CD8-positive, alpha-beta memory T cell (primary cell): ENCODE measurements at regions not wholly inside any gene's neighbourhood (a gene's known extent, or its start where the extent isn't known, plus 50 kb on each side); places are given as distances from the start of the nearest gene placed in this dataset.

Source experiments
- CTCF ChIA-PET: fragments of 350-600 bp; sonication (Branson Sonifier 250); formaldehyde crosslinking; loops from one replicate; lab custom pipeline; 2021; ENCODE audit warnings: antibody characterized with exemption; lab: Charles Lee
- POLR2A ChIA-PET: fragments of 350-600 bp; sonication (Branson Sonifier 250); formaldehyde crosslinking; loops from one replicate; lab custom pipeline; 2021; ENCODE audit warnings: antibody characterized with exemption; lab: Charles Lee
- DNase-seq, 5 donors: peaks; one replicate each; pipeline versions ENCODE4 v3.0.0 to v3.0.0-alpha.2; 2020 to 2022; ENCODE audit warnings: mixed read lengths in 1 of 5
- H3K27ac ChIP-seq: one replicate; pipeline ENCODE4 v1.7.0; 2013; ENCODE audit warnings: low read depth, mild to moderate bottlenecking, low read length, moderate library complexity
- H3K27me3 ChIP-seq: 2 replicates; pipeline ENCODE4 v1.7.0; 2013; ENCODE audit warnings: low read length, mild to moderate bottlenecking; ENCODE audit not compliant: insufficient read depth, poor library complexity, severe bottlenecking
- H3K36me3 ChIP-seq: 2 replicates; pipeline ENCODE4 v1.7.0; 2013; ENCODE audit warnings: mild to moderate bottlenecking, low read length, moderate library complexity; ENCODE audit not compliant: insufficient read depth
- H3K4me1 ChIP-seq: 2 replicates; pipeline ENCODE4 v1.7.0; 2013; ENCODE audit warnings: mild to moderate bottlenecking, low read length, moderate library complexity; ENCODE audit not compliant: insufficient read depth
- H3K4me3 ChIP-seq: 2 replicates; pipeline ENCODE4 v1.7.0; 2013; ENCODE audit warnings: mild to moderate bottlenecking, low read length
- H3K9me3 ChIP-seq: 2 replicates; pipeline ENCODE4 v1.7.0; 2013; ENCODE audit warnings: mild to moderate bottlenecking, low read length
- H3K27ac Mint-ChIP-seq, 8 donors: one replicate each; pipeline ENCODE4 v1.8.0; 2020 to 2021; ENCODE audit warnings: mixed read lengths in 8 of 8, mild to moderate bottlenecking in 6 of 8, inconsistent platforms in 3 of 8, moderate library complexity in 3 of 8
- H3K27me3 Mint-ChIP-seq, 2 donors: one replicate each; pipeline ENCODE4 v1.8.0; 2020 to 2021; ENCODE audit warnings: mixed read lengths in 2 of 2, mild to moderate bottlenecking in 1 of 2, moderate library complexity in 1 of 2
- H3K36me3 Mint-ChIP-seq, 3 donors: one replicate each; pipeline ENCODE4 v1.8.0; 2020 to 2021; ENCODE audit warnings: mixed read lengths in 3 of 3, inconsistent platforms in 1 of 3, mild to moderate bottlenecking in 1 of 3
- H3K4me1 Mint-ChIP-seq, 3 donors: one replicate each; pipeline ENCODE4 v1.8.0; 2020 to 2021; ENCODE audit warnings: mixed read lengths in 3 of 3, inconsistent platforms in 1 of 3, mild to moderate bottlenecking in 1 of 3
- H3K4me3 Mint-ChIP-seq, 7 donors: one replicate each; pipeline ENCODE4 v1.8.0; 2020 to 2021; ENCODE audit warnings: mixed read lengths in 7 of 7, mild to moderate bottlenecking in 6 of 7, moderate library complexity in 4 of 7, inconsistent platforms in 2 of 7
- H3K9me3 Mint-ChIP-seq, 5 donors: one replicate each; pipeline ENCODE4 v1.8.0; 2020 to 2022; ENCODE audit warnings: mixed read lengths in 5 of 5, mild to moderate bottlenecking in 3 of 5, moderate library complexity in 2 of 5, inconsistent platforms in 1 of 5

DNA sequence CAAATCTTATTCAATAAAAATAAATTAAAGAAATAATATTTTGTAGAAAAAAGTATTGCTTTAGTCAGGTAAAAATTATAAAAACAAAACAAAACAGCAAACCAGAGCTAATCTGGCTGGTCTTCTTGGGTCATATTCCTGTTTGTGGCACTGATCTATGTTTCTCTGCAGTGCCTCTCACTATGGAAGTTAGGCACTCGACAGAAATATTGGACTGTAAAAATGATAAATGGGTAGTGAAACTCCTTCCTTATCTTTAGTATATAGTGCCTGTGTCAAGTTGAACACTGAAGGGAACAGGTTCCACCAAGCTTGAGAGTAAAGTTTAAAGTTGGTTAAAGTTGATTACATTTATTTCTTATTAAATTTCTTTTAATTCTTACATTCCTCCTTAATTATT, 1195.6 kb upstream of the GBE1 start:
- H3K27ac Mint-ChIP-seq, result no peak overlapping the region
- CTCF ChIA-PET, result no interaction called here
- no peaks in the 10 kb centered on the region for H3K4me1 Mint-ChIP-seq

DNA sequence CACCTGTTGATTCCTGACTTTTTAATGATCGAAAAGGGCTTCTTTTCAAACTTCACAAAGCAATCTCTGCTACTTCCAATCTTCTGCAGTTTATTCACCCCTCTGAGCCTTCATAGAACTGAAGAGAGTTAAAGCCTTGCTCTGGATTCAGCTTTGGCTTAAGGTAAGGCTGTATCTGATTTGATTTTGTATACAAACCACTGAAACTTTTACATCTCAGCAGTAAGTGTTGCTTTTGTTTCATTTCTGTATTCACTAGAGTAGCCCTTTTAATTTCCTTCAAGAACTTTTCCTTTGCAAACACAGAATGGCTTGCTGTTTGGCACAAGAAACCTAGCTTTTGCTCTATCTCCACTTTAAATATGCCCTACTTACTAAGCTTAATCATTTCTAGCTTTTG, 1193.0 kb upstream of the GBE1 start:
- Mint-ChIP-seq H3K36me3 (peaks cover 0 to 3% (median 0%) of the 10 kb centered on the region in 3 donors), H3K4me3 (no peak overlapping the region), H3K27ac (no peak overlapping the region), H3K27me3 (no peaks in the 10 kb centered on the region), H3K9me3 (peaks cover 2 to 21% (median 6%) of the 10 kb centered on the region in 5 donors), H3K4me1 (no peaks in the 10 kb centered on the region)
- Histone ChIP-seq H3K27ac (no peak overlapping the region), H3K27me3 (no peaks in the 10 kb centered on the region), H3K4me3 (no peak overlapping the region), H3K9me3 (no peaks in the 10 kb centered on the region), H3K4me1 (no peaks in the 10 kb centered on the region), H3K36me3 (no peaks in the 10 kb centered on the region)
- CTCF ChIA-PET, result no interaction called here
- POLR2A ChIA-PET, result no interaction called here
- DNase-seq, result no peak

More for the DNA sequence above, 1195.6 kb upstream of the GBE1 start:
- Histone ChIP-seq H3K4me3 (no peak overlapping the region), H3K27ac (no peak overlapping the region), H3K36me3 (no peaks in the 10 kb centered on the region), H3K9me3 (no peaks in the 10 kb centered on the region), H3K27me3 (no peaks in the 10 kb centered on the region), H3K4me1 (no peaks in the 10 kb centered on the region)
- H3K4me3 Mint-ChIP-seq, result no peak overlapping the region
- no peak for DNase-seq
- H3K9me3 Mint-ChIP-seq, result peaks cover 3 to 21% (median 8%) of the 10 kb centered on the region in 5 donors
- POLR2A ChIA-PET, result no interaction called here
- H3K27me3 Mint-ChIP-seq, result no peaks in the 10 kb centered on the region
- peaks cover 0 to 3% (median 0%) of the 10 kb centered on the region in 3 donors for H3K36me3 Mint-ChIP-seq

DNA sequence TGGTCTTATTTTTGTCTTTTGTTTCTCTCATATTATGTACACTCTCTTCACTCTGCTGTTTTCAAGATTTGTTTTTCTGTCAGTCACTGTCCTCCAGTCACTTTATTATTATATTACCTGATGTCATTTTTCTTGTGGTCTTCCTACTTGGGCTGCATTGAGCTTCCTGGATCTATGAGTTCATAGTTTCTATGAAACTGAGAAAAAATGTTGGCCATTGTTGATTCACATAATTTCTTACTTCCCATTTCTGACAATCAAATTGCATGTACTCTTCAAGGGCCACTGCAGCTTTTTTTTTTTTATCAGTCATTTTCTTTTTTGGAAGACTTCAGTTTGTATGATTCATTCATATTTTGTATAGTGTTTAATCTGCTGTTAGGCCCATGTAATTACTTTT, 1180.6 kb upstream of the GBE1 start:
- ChIA-PET POLR2A (no interaction called here), CTCF (no interaction called here)
- Histone ChIP-seq H3K27me3 (no peaks in the 10 kb centered on the region), H3K27ac (no peak overlapping the region), H3K36me3 (no peaks in the 10 kb centered on the region), H3K9me3 (no peaks in the 10 kb centered on the region), H3K4me1 (no peaks in the 10 kb centered on the region), H3K4me3 (no peak overlapping the region)
- no peak overlapping the region for H3K4me3 Mint-ChIP-seq
- H3K27me3 Mint-ChIP-seq, result no peaks in the 10 kb centered on the region
- peaks cover 5 to 32% (median 18%) of the 10 kb centered on the region in 5 donors for H3K9me3 Mint-ChIP-seq
- H3K27ac Mint-ChIP-seq, result no peak overlapping the region
- H3K36me3 Mint-ChIP-seq, result no peaks in the 10 kb centered on the region
- no peaks in the 10 kb centered on the region for H3K4me1 Mint-ChIP-seq
- DNase-seq, result no peak

DNA sequence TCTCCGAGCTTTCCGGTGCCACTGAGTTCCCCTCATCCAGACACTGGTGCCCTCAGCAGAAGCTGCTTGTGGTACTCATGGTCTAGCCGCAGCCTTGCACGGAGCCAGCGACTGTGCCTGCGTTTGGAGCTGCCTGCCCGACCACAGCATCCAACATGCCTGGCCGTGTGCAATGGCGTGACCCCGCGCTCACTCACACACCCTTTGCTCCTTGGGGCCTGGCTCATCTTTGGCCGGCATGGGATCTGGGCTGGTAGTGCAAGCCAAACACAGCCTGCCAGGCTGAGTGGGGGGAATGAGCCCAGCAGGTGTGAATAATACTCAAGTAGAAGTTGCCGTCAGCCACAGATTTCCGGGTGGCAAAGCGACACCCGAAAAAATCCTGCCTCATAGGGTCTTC, 1178.7 kb upstream of the GBE1 start:
- Mint-ChIP-seq H3K36me3 (no peaks in the 10 kb centered on the region), H3K4me3 (no peak overlapping the region), H3K27me3 (no peaks in the 10 kb centered on the region), H3K27ac (no peak overlapping the region), H3K4me1 (no peaks in the 10 kb centered on the region), H3K9me3 (peaks cover 5 to 34% (median 18%) of the 10 kb centered on the region in 5 donors)
- Histone ChIP-seq H3K4me1 (no peaks in the 10 kb centered on the region), H3K27me3 (no peaks in the 10 kb centered on the region), H3K4me3 (no peak overlapping the region), H3K36me3 (no peaks in the 10 kb centered on the region), H3K9me3 (no peaks in the 10 kb centered on the region), H3K27ac (no peak overlapping the region)
- CTCF ChIA-PET, result no interaction called here
- peak in 1 of 5 donors; percentile 37 for DNase-seq
- POLR2A ChIA-PET, result no interaction called here

DNA sequence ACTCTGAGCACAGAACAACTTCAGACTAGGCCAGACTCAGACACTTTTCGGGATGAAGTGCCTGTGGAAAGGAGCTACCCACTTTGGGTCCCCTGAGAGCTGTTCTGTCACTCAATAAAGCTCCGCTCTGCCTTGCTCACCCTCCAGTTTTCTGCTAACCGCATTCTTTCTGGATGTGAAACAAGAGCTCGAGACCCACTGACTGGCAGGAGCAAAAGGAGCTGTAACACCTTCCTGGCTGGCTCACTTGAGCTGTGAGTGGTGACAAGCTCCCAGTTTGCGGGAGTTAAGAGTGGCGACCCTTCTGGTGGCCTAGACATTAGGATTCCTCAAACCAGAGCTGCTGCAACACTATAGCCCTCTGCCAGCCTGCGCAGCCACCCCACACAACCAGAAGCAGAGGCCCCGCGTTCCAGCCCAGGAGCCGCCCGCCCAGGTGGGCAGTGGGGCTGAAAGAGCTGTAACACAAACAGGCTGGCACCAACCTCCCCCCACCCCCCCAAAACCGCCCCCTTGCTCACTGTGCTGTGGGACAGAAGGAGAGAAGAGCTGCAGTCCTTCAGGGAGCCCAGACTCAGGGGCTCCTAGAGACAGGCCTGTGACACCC, 1178.1 kb upstream of the GBE1 start:
- no peaks in the 10 kb centered on the region for H3K36me3 Mint-ChIP-seq
- H3K27me3 Mint-ChIP-seq, result no peaks in the 10 kb centered on the region
- H3K27me3 ChIP-seq, result no peaks in the 10 kb centered on the region
- H3K36me3 ChIP-seq, result no peaks in the 10 kb centered on the region
- no peak overlapping the region for H3K4me3 ChIP-seq
- H3K27ac Mint-ChIP-seq, result no peak overlapping the region
- H3K9me3 ChIP-seq, result no peaks in the 10 kb centered on the region
- ChIA-PET POLR2A (no interaction called here), CTCF (no interaction called here)
- peaks cover 2 to 28% (median 13%) of the 10 kb centered on the region in 5 donors for H3K9me3 Mint-ChIP-seq
- H3K4me1 ChIP-seq, result no peaks in the 10 kb centered on the region
- DNase-seq, result peak in 1 of 5 donors; percentile 37
- H3K4me3 Mint-ChIP-seq, result no peak overlapping the region
- no peak overlapping the region for H3K27ac ChIP-seq
- H3K4me1 Mint-ChIP-seq, result no peaks in the 10 kb centered on the region

DNA sequence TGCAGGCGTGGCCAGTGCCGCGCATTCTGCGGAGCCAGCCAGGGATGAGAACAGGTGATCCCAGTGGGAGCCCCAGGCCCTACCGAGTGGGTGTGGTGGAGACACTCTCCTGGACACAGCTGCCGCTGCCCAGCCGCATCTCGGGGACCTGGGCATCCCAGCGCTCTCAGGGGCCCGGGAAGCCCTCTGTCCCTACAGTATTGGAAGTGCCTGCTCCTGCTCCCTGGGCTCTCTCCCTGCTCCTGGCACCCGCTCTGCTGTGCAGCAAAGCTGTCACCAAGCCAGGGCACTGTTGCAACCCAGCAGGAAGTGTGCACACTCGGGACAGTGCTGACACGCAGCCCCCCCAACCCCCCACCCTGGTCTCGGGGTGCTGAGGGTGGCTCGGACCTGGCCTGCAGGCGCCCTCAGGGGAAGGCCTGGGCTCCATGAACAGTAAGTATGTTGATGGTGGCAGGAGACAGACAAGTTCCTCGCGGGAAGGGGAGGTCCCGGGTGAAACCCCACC, 1177.4 kb upstream of the GBE1 start:
- no peaks in the 10 kb centered on the region for H3K36me3 Mint-ChIP-seq
- POLR2A ChIA-PET, result no interaction called here
- H3K4me3 ChIP-seq, result no peak overlapping the region
- H3K27ac Mint-ChIP-seq, result no peak overlapping the region
- H3K27me3 ChIP-seq, result no peaks in the 10 kb centered on the region
- CTCF ChIA-PET, result no interaction called here
- H3K4me3 Mint-ChIP-seq, result no peak overlapping the region
- H3K27me3 Mint-ChIP-seq, result no peaks in the 10 kb centered on the region
- H3K4me1 ChIP-seq, result no peaks in the 10 kb centered on the region
- H3K9me3 ChIP-seq, result no peaks in the 10 kb centered on the region
- no peaks in the 10 kb centered on the region for H3K4me1 Mint-ChIP-seq
- H3K36me3 ChIP-seq, result no peaks in the 10 kb centered on the region
- H3K27ac ChIP-seq, result no peak overlapping the region
- H3K9me3 Mint-ChIP-seq, result peaks cover 2 to 21% (median 12%) of the 10 kb centered on the region in 5 donors
- peak in 1 of 5 donors; percentile 33 for DNase-seq

DNA sequence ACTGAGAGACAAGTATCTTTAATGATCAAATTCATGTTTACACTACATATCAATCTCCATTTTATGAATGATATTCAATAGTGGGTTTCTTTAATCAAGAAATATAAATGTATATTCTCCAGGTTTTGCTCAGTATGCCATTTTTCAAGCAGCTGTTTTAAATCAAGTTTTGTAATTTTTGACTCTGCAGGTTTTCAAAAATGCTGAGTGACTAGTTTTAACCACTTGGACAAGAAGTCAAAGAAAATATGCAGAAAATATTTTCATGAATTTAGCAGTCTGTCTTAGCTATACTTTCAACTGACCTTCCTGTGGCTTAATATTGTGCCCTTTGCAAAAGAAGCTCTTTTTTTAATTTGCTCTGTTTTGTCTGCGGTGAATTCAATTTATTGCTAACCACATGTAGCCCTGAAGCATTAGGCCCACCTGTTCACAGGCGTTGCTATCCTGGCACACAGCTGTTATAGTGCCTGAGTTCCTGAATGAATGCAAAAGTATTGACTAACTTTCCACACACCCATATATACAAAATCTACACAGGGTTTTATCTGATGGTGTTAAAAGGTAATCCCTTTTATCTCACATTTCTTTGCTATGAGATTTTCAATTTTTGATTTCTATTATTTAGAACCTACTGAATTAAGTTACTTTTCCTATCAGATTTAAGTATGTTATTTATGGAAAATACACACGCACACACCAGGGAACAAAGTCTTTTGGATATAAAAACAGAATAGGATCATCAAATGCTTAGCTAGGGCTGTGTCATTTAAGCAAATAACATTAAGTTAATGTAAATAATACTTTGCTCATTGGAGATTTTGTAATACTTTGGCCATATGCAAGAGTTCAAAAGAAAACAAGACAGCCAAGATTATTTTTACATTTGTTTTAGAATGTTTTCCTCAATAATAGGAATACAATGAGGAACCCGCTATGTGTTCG, 1166.1 kb upstream of the GBE1 start:
- Histone ChIP-seq H3K27me3 (no peaks in the 10 kb centered on the region), H3K9me3 (no peaks in the 10 kb centered on the region), H3K36me3 (no peaks in the 10 kb centered on the region), H3K4me1 (no peaks in the 10 kb centered on the region), H3K27ac (no peak overlapping the region), H3K4me3 (no peak overlapping the region)
- no peak for DNase-seq
- ChIA-PET CTCF (no interaction called here), POLR2A (no interaction called here)
- H3K27me3 Mint-ChIP-seq, result no peaks in the 10 kb centered on the region
- H3K4me3 Mint-ChIP-seq, result no peak overlapping the region
- no peak overlapping the region for H3K27ac Mint-ChIP-seq
- H3K4me1 Mint-ChIP-seq, result no peaks in the 10 kb centered on the region
- peaks cover 0 to 19% (median 7%) of the 10 kb centered on the region in 5 donors for H3K9me3 Mint-ChIP-seq
- no peaks in the 10 kb centered on the region for H3K36me3 Mint-ChIP-seq

DNA sequence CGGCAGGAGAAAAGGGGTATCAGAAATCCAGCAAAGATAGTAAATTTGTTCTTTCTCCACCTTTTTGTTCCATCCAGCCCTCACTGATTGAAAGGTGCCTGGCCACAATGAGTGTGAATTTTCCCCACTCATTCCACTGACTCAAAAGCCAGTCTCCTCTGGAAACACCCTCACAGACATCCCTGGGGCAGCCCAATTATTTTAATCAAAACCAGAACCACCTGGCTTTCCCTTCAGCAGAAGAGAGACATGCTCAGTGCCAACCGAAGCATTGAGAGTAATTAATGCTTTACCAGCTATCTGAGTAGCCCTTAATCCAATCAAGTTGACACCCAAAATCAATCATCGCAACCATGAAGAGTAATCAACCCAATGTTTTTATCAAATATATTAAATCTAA, 1129.6 kb upstream of the GBE1 start:
- no peaks in the 10 kb centered on the region for H3K27me3 Mint-ChIP-seq
- H3K27ac Mint-ChIP-seq, result no peak overlapping the region
- CTCF ChIA-PET, result no interaction called here
- no peak overlapping the region for H3K4me3 ChIP-seq
- H3K4me1 Mint-ChIP-seq, result no peaks in the 10 kb centered on the region
- no peaks in the 10 kb centered on the region for H3K36me3 ChIP-seq
- no peak for DNase-seq
- POLR2A ChIA-PET, result no interaction called here
- no peaks in the 10 kb centered on the region for H3K36me3 Mint-ChIP-seq
- no peak overlapping the region for H3K27ac ChIP-seq
- H3K9me3 Mint-ChIP-seq, result peaks cover 2 to 18% (median 11%) of the 10 kb centered on the region in 5 donors
- H3K4me1 ChIP-seq, result no peaks in the 10 kb centered on the region
- H3K9me3 ChIP-seq, result no peaks in the 10 kb centered on the region
- no peak overlapping the region for H3K4me3 Mint-ChIP-seq
- no peaks in the 10 kb centered on the region for H3K27me3 ChIP-seq
